A549 (cell line): ENCODE measurements at regions not wholly inside any gene's neighbourhood (a gene's known extent, or its start where the extent isn't known, plus 50 kb on each side); places are given as distances from the start of the nearest gene placed in this dataset.
"Not testable (repeated sequence)": the region's sequence is repeated elsewhere in the genome, so short reads cannot be mapped to it uniquely, and the experiment has no call there.

Experiments
- ATAC-seq, 2 experiments: fragments of 200-7000 bp in 1 of 2; fragments of >200 bp in 1 of 2; cut with Nextera tagmentation in 1 of 2; cut with Tn5 transposase in 1 of 2; 3 replicates each; pipeline versions ENCODE4 v1.8.0 to v1.9.1; 2018 to 2020; ENCODE audit warnings: mild to moderate bottlenecking in 1 of 2, moderate library complexity in 1 of 2
- CTCF ChIA-PET: fragments of 300-600 bp; sonication (Branson Sonifier 250); formaldehyde crosslinking; extraction: SDS; loops from one replicate; lab custom pipeline; 2021; ENCODE audit warnings: antibody characterized with exemption, inconsistent platforms; lab: Yijun Ruan, JAX
- POLR2A ChIA-PET: fragments of 350-600 bp; formaldehyde crosslinking; extraction: SDS; loops from one replicate; lab custom pipeline; 2021; ENCODE audit warnings: antibody characterized with exemption, inconsistent platforms; lab: Yijun Ruan, JAX
- DNase-seq, 2 experiments: peaks; one replicate each; pipeline versions ENCODE4 v3.0.0 to v3.0.0-alpha.2; 2011 to 2016; ENCODE audit warnings: low read depth in 1 of 2, low spot score in 1 of 2
- FAIRE-seq: peaks from 2 replicates; lab custom pipeline; 2011; peaks lifted over from hg19 to GRCh38; lab: Jason Lieb, UNC
- H3K27ac ChIP-seq, 2 experiments: fragments of >200 bp; sonication (Bioruptor Twin); formaldehyde crosslinking; 3 replicates each; pipeline ENCODE4 v1.5.1; 2016 to 2017
- H3K4me1 ChIP-seq: fragments of >200 bp; sonication (Bioruptor Twin); formaldehyde crosslinking; 3 replicates; pipeline ENCODE4 v1.6.1; 2016
- H3K4me2 ChIP-seq: fragments of >200 bp; sonication (Bioruptor Twin); formaldehyde crosslinking; 3 replicates; pipeline ENCODE4 v1.6.1; 2016
- H3K4me3 ChIP-seq: fragments of >200 bp; sonication (Bioruptor Twin); formaldehyde crosslinking; 3 replicates; pipeline ENCODE4 v1.5.1; 2016
- H3K9me3 ChIP-seq: fragments of >200 bp; sonication (Bioruptor Twin); formaldehyde crosslinking; 3 replicates; pipeline ENCODE4 v1.6.1; 2016
- BHLHE40 ChIP-seq: IDR thresholded peaks from 2 replicates; pipeline ENCODE4 v1.6.1; 2012; ENCODE audit warnings: low read depth, low read length, inconsistent platforms
- CBX2 ChIP-seq: fragments of 200-600 bp; sonication (generic); IDR thresholded peaks from 2 replicates; pipeline ENCODE4 v1.6.1; 2016; ENCODE audit warnings: low read depth, mild to moderate bottlenecking, borderline replicate concordance
- CEBPB ChIP-seq, 2 experiments: fragments of >200 bp in 1 of 2; sonication (Bioruptor Twin) in 1 of 2; formaldehyde crosslinking in 1 of 2; IDR thresholded peaks; 2 replicates each; pipeline ENCODE4 v1.6.1; 2012 to 2016
- CHD2 ChIP-seq: fragments of 150-350 bp; IDR thresholded peaks from 2 replicates; pipeline ENCODE4 v1.6.1; 2014; ENCODE audit warnings: low read length; ENCODE audit not compliant: partially characterized antibody
- EHF ChIP-seq: fragments of 250-450 bp; sonication (Bioruptor Pico); IDR thresholded peaks from 2 replicates; pipeline ENCODE4 v1.5.0; 2020; ENCODE audit warnings: mild to moderate bottlenecking
- EHMT2 ChIP-seq: fragments of 200-600 bp; sonication (generic); IDR thresholded peaks from 2 replicates; pipeline ENCODE4 v1.6.1; 2016; ENCODE audit warnings: antibody characterized with exemption, low read depth, mild to moderate bottlenecking, moderate library complexity
- ESRRA ChIP-seq: fragments of 150-350 bp; IDR thresholded peaks from 2 replicates; pipeline ENCODE4 v1.6.1; 2014; ENCODE audit warnings: mild to moderate bottlenecking, low read length, borderline replicate concordance
- FOSL2 ChIP-seq, 2 experiments: fragments of 450-650 bp in 1 of 2; fragments of >200 bp in 1 of 2; sonication (Bioruptor Twin) in 1 of 2; formaldehyde crosslinking; IDR thresholded peaks; 2 replicates each; pipeline versions ENCODE4 v1.5.0 to v1.6.1; 2016 to 2020; ENCODE audit warnings: mild to moderate bottlenecking in 1 of 2, moderate library complexity in 1 of 2
- HDAC2 ChIP-seq: fragments of 200-600 bp; sonication (generic); IDR thresholded peaks from 2 replicates; pipeline ENCODE4 v1.6.1; 2016
- HES2 ChIP-seq: fragments of >200 bp; sonication (Bioruptor Twin); formaldehyde crosslinking; IDR thresholded peaks from 2 replicates; pipeline ENCODE4 v1.6.1; 2016
- HEYL ChIP-seq: fragments of 250-450 bp; sonication (Bioruptor Pico); IDR thresholded peaks from 2 replicates; pipeline ENCODE4 v1.8.0; 2021; ENCODE audit warnings: mild to moderate bottlenecking, moderate library complexity
- HOXB5 ChIP-seq: fragments of 250-450 bp; sonication (Bioruptor Pico); IDR thresholded peaks from 2 replicates; pipeline ENCODE4 v1.5.0; 2020; ENCODE audit warnings: mild to moderate bottlenecking, moderate library complexity
- KDM1A ChIP-seq: fragments of 200-600 bp; sonication (generic); IDR thresholded peaks from 2 replicates; pipeline ENCODE4 v1.6.1; 2016; ENCODE audit warnings: low read depth, mild to moderate bottlenecking
- MAZ ChIP-seq: fragments of 150-350 bp; IDR thresholded peaks from 2 replicates; pipeline ENCODE4 v1.6.1; 2014; ENCODE audit warnings: antibody characterized with exemption, low read depth, low read length, borderline replicate concordance
- POLR2A ChIP-seq: IDR thresholded peaks from 2 replicates; pipeline ENCODE4 v1.6.1; 2012; ENCODE audit warnings: mild to moderate bottlenecking, low read length
- POLR2AphosphoS2 ChIP-seq: conservative IDR thresholded peaks from 2 replicates; pipeline ENCODE4 v1.6.1; 2012; ENCODE audit warnings: low read length, improper control_type of control experiment, inconsistent platforms
- RAD21 ChIP-seq, 2 experiments: fragments of >200 bp in 1 of 2; sonication (Bioruptor Twin) in 1 of 2; formaldehyde crosslinking in 1 of 2; IDR thresholded peaks in 1 of 2; conservative IDR thresholded peaks in 1 of 2; 2 replicates in 1 of 2; 3 replicates in 1 of 2; pipeline ENCODE4 v1.6.1; 2012 to 2018; ENCODE audit warnings: inconsistent platforms in 1 of 2
- RFX5 ChIP-seq: fragments of 450-650 bp; IDR thresholded peaks from 2 replicates; pipeline ENCODE4 v1.7.1; 2014; ENCODE audit warnings: antibody characterized with exemption, mild to moderate bottlenecking, moderate library complexity
- SMC3 ChIP-seq: fragments of >200 bp; sonication (Bioruptor Twin); formaldehyde crosslinking; IDR thresholded peaks from 3 replicates; pipeline ENCODE4 v1.6.1; 2018; ENCODE audit warnings: inconsistent platforms
- SREBF2 ChIP-seq: fragments of 450-650 bp; IDR thresholded peaks from 2 replicates; pipeline ENCODE4 v1.6.1; 2014; ENCODE audit warnings: mild to moderate bottlenecking, moderate library complexity
- TP53 ChIP-seq: fragments of 250-450 bp; sonication (Bioruptor Pico); IDR thresholded peaks from 2 replicates; pipeline ENCODE4 v1.5.0; 2021; ENCODE audit warnings: mild to moderate bottlenecking, moderate library complexity
- ZFP36 ChIP-seq: fragments of 450-650 bp; IDR thresholded peaks from 2 replicates; pipeline ENCODE4 v1.6.1; 2014; ENCODE audit warnings: borderline replicate concordance; ENCODE audit not compliant: partially characterized antibody
- WGBS: methylation state at CpG from one replicate; pipeline ENCODE4 v1.1.6; 2017; ENCODE audit errors: missing lambda C conversion rate; 5-methylcytosine and 5-hydroxymethylcytosine counted together
- TF ChIP-seq, protein P1 (sequence below): IDR thresholded peaks from 2 replicates; pipeline ENCODE4 v1.6.1; 2012
- TF ChIP-seq, protein P2 (sequence below): fragments of 200-600 bp; sonication (generic); IDR thresholded peaks from 2 replicates; pipeline ENCODE4 v1.6.1; 2016; ENCODE audit warnings: antibody characterized with exemption, mild to moderate bottlenecking, moderate library complexity

- TF ChIP-seq FOSL2 (IDR thresholded peaks at IDR 0.05): no peak
- TF ChIP-seq FOSL2 (CRISPR knock-in tag; IDR thresholded peaks at IDR 0.05): peak; percentile 81
- TF ChIP-seq CEBPB (IDR thresholded peaks at IDR 0.05): no peak
- TF ChIP-seq TP53 (CRISPR knock-in tag): no peak
- TF ChIP-seq POLR2AphosphoS2: no peak
- TF ChIP-seq SMC3: peak; percentile 66
Observed at GRCh38 chr6:12637960-12638641, 78.5 kb upstream of the PHACTR1 start (continued).

DNA sequence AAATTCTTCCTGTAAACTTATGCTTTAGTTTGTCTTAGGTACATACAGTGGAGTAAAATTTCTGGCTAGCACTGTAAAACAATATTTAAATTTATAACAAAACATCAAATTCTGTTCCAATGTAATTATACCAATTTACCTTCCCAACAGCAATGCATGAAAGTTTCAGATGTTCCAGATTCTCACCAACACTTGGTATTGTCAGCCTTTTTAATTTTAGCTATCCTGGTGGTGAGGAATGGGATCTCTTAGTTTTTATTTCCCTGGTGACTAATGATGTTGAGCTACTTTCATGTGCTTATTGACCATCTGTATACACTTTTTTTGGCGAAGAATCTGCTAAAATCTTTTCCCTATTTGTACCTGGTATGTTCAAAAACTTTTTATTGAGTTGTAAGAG, 76.1 kb upstream of the PHACTR1 start:
- FAIRE-seq (no peak), DNase-seq (no peak), ATAC-seq (no peak)
- Histone ChIP-seq H3K9me3 (no peaks in the 10 kb centered on the region), H3K4me2 (no peak overlapping the region), H3K4me3 (no peak overlapping the region), H3K4me1 (no peaks in the 10 kb centered on the region), H3K27ac (no peak overlapping the region)
- WGBS: 45% methylated on average over 1 of the region's 1 CpG
- TF ChIP-seq CHD2 (no peak), POLR2A (no peak), BHLHE40 (no peak), ESRRA (no peak), MAZ (no peak), ZFP36 (no peak), RAD21 (conservative IDR thresholded peaks at IDR 0.05 in 1 of 2, IDR thresholded peaks at IDR 0.05 in 1 of 2) (no peak), EHMT2 (no peak), CBX2 (no peak), HOXB5 (CRISPR knock-in tag) (no peak), SREBF2 (no peak)
- TF ChIP-seq, protein P1, sequence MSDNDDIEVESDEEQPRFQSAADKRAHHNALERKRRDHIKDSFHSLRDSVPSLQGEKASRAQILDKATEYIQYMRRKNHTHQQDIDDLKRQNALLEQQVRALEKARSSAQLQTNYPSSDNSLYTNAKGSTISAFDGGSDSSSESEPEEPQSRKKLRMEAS: no peak
- ChIA-PET POLR2A (no interaction called here), CTCF (interaction anchor here (0.6 kb wide), 1 partner anchor 909 kb away, joined by 4 read pairs; no protein-coding TSS in a partner anchor)

GRCh38 chr6:12641785-12642184, 74.8 kb upstream of the PHACTR1 start:
- H3K4me2 ChIP-seq, H3K9me3 ChIP-seq, FAIRE-seq, DNase-seq, H3K27ac ChIP-seq, POLR2A ChIA-PET, H3K4me3 ChIP-seq, ATAC-seq: not testable (repeated sequence)
- 49% methylated on average over 2 of the region's 2 CpGs for WGBS
- H3K4me1 ChIP-seq: peaks cover 11% of the 10 kb centered on the region; the same call in 2 of the 3 replicates
- CTCF ChIA-PET: interaction anchor here (0.7 kb wide), 1 partner anchor 284 kb away, joined by 4 read pairs; no protein-coding TSS in a partner anchor

- WGBS: 26% methylated on average over 4 of the region's 4 CpGs
Observed at GRCh38 chr6:12645941-12646340, 70.6 kb upstream of the PHACTR1 start.

More at GRCh38 chr6:12645941-12646340, 70.6 kb upstream of the PHACTR1 start:
- H3K9me3 ChIP-seq: no peaks in the 10 kb centered on the region; the same call in 2 of the 3 replicates
- H3K4me1 ChIP-seq: peaks cover 11% of the 10 kb centered on the region; the same call in 2 of the 3 replicates
- FAIRE-seq: no peak
- H3K4me3 ChIP-seq: no peak overlapping the region
- H3K4me2 ChIP-seq: peak overlapping the region; percentile 23; the same call in 1 of the 3 replicates
- CTCF ChIA-PET: interaction anchor here (1.1 to 2.5 kb wide), 2 partner anchors 9 to 15 kb away, joined by 4 to 6 read pairs; no protein-coding TSS in a partner anchor
- ATAC-seq: no peak; a peak in 1 of 6 replicates
- TF ChIP-seq HEYL (no peak), RFX5 (no peak), SMC3 (no peak), KDM1A (no peak), CHD2 (no peak), EHF (CRISPR knock-in tag) (no peak), HES2 (no peak), HDAC2 (no peak)
- TF ChIP-seq, protein P2, sequence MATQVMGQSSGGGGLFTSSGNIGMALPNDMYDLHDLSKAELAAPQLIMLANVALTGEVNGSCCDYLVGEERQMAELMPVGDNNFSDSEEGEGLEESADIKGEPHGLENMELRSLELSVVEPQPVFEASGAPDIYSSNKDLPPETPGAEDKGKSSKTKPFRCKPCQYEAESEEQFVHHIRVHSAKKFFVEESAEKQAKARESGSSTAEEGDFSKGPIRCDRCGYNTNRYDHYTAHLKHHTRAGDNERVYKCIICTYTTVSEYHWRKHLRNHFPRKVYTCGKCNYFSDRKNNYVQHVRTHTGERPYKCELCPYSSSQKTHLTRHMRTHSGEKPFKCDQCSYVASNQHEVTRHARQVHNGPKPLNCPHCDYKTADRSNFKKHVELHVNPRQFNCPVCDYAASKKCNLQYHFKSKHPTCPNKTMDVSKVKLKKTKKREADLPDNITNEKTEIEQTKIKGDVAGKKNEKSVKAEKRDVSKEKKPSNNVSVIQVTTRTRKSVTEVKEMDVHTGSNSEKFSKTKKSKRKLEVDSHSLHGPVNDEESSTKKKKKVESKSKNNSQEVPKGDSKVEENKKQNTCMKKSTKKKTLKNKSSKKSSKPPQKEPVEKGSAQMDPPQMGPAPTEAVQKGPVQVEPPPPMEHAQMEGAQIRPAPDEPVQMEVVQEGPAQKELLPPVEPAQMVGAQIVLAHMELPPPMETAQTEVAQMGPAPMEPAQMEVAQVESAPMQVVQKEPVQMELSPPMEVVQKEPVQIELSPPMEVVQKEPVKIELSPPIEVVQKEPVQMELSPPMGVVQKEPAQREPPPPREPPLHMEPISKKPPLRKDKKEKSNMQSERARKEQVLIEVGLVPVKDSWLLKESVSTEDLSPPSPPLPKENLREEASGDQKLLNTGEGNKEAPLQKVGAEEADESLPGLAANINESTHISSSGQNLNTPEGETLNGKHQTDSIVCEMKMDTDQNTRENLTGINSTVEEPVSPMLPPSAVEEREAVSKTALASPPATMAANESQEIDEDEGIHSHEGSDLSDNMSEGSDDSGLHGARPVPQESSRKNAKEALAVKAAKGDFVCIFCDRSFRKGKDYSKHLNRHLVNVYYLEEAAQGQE: no peak
- POLR2A ChIA-PET: no interaction called here
- peak in 1 of 2 experiments; percentile 16 for DNase-seq
- H3K27ac ChIP-seq: no peak overlapping the region
